ENCODE measurements at regions not wholly inside any gene's neighbourhood (a gene's known extent, or its start where the extent isn't known, plus 50 kb on each side); places are given as distances from the start of the nearest gene placed in this dataset.
A peak's percentile ranks its signal among the peaks of the same experiment; 100 is the strongest.
"Not testable (repeated sequence)": the region's sequence is repeated elsewhere in the genome, so short reads cannot be mapped to it uniquely, and the experiment has no call there.

DNA sequence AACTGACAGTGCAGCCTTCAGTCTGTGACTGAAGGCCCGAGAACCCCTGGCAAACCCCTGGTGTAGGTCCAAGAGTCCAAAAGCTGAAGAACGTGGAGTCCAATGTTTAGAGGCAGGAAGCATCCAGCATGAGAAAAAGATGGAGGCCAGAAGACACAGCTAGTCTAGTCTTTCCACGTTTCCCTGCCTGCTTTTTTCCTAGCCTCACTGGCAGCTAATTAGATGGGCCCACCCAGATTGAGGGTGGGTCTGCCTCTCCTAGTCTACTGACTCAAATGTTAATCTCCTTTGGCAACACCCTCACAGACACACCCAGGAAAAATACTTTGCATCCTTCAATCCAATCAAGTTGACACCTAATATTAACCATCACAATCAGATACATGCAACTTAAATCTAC lies 87.8 kb downstream of the TENT5D start:
- H3K36me3 ChIP-seq (replicated peaks; ENCODE audit: control insufficient read depth, insufficient read depth, low read length); H3K27me3 ChIP-seq (ENCODE audit: control insufficient read depth, insufficient read depth, low read length); H3K4me3 ChIP-seq (ENCODE audit: insufficient read depth, low read depth, low read length); DNase-seq: not testable (repeated sequence)

- no peaks in the 10 kb centered on the region for H3K36me3 ChIP-seq (replicated peaks; ENCODE audit: control insufficient read depth, insufficient read depth, low read length)
- DNase-seq: no peak
- no peaks in the 10 kb centered on the region for H3K27me3 ChIP-seq (ENCODE audit: control insufficient read depth, insufficient read depth, low read length)
- H3K4me3 ChIP-seq (ENCODE audit: insufficient read depth, low read depth, low read length): no peak overlapping the region
Measured at GRCh38 chrX:80511969-80512760, 91.9 kb downstream of the TENT5D start.

GRCh38 chrX:80512924-80513323 lies 92.7 kb downstream of the TENT5D start:
- Histone ChIP-seq H3K4me3 (ENCODE audit: insufficient read depth, low read depth, low read length) (no peak overlapping the region), H3K36me3 (replicated peaks; ENCODE audit: control insufficient read depth, insufficient read depth, low read length) (no peaks in the 10 kb centered on the region), H3K27me3 (ENCODE audit: control insufficient read depth, insufficient read depth, low read length) (no peaks in the 10 kb centered on the region)
- no peak for DNase-seq

GRCh38 chrX:80513625-80514024 lies 93.4 kb downstream of the TENT5D start:
- Histone ChIP-seq H3K4me3 (ENCODE audit: insufficient read depth, low read depth, low read length) (no peak overlapping the region), H3K36me3 (replicated peaks; ENCODE audit: control insufficient read depth, insufficient read depth, low read length) (no peaks in the 10 kb centered on the region), H3K27me3 (ENCODE audit: control insufficient read depth, insufficient read depth, low read length) (no peaks in the 10 kb centered on the region)
- DNase-seq: peak; percentile 2

DNA sequence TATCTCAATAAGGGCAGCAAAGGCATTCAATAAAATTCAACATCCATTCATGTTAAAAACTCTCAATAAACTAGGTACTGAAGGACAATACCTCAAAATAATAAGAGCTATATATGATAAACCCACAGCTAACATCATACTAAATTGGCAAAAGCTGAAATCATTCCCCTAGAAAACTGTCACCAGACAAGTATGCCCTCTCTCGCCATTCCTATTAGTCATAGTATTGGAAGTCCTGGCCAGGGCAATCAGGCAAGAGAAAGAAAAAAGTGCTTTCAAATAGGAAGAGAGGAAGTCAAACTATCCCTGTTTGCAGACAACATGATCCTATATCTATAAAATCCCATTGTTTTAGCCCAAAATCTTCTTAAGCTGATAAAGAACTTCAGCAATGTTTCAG lies 116.8 kb downstream of the TENT5D start:
- Histone ChIP-seq H3K4me3 (ENCODE audit: insufficient read depth, low read depth, low read length) (no peak overlapping the region), H3K27me3 (ENCODE audit: control insufficient read depth, insufficient read depth, low read length) (no peaks in the 10 kb centered on the region), H3K36me3 (replicated peaks; ENCODE audit: control insufficient read depth, insufficient read depth, low read length) (no peaks in the 10 kb centered on the region)
- DNase-seq: no peak

DNA sequence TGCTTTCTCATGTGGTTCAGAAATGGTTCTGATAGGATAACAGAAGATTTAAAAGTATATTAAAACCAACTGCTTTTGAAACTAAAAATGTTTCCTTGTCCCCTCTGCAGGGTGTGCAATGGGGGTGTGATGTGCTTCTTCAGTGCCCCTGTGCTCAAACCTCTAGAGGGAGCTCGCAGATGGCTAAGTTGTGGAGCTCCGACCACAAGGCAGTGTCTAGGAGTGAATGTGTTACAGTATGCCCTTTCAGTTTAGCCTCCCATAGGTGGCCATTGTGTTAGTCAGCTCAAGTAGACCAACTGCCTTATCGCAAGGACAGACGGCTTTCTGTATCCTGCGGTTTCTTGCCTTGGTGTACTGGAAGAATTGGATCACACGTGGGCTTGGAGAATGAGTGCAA lies 130.5 kb downstream of the TENT5D start:
- no peak for DNase-seq
- Histone ChIP-seq H3K36me3 (replicated peaks; ENCODE audit: control insufficient read depth, insufficient read depth, low read length) (no peaks in the 10 kb centered on the region), H3K4me3 (ENCODE audit: insufficient read depth, low read depth, low read length) (no peak overlapping the region), H3K27me3 (ENCODE audit: control insufficient read depth, insufficient read depth, low read length) (no peaks in the 10 kb centered on the region)

DNA sequence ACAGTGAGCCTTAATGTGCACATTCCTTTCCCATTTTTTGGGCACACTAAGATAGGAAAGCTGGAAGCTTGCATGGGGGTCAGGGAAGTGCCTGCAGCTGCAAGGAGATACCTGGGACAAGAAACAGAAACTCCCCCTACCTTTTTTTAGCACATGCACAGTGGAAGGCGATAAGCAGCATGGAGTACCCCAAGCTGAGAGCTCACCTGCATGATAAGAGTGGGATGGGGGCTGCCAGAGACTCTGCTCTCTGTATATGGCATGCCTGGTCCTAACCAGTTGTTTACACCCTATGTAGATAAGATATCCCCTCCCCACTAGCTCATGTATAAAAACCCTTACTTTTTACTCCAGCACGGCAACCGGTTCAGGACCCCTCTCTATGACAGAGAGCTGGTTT lies 135.9 kb downstream of the TENT5D start:
- H3K36me3 ChIP-seq (replicated peaks; ENCODE audit: control insufficient read depth, insufficient read depth, low read length): no peaks in the 10 kb centered on the region
- no peak for DNase-seq
- H3K27me3 ChIP-seq (ENCODE audit: control insufficient read depth, insufficient read depth, low read length): no peaks in the 10 kb centered on the region
- no peak overlapping the region for H3K4me3 ChIP-seq (ENCODE audit: insufficient read depth, low read depth, low read length)

- no peak for DNase-seq
- no peak overlapping the region for H3K4me3 ChIP-seq (ENCODE audit: insufficient read depth, low read depth, low read length)
- no peaks in the 10 kb centered on the region for H3K27me3 ChIP-seq (ENCODE audit: control insufficient read depth, insufficient read depth, low read length)
- H3K36me3 ChIP-seq (replicated peaks; ENCODE audit: control insufficient read depth, insufficient read depth, low read length): no peaks in the 10 kb centered on the region
Measured at GRCh38 chrX:80572636-80573035, 152.4 kb downstream of the TENT5D start.

- Histone ChIP-seq H3K27me3 (ENCODE audit: control insufficient read depth, insufficient read depth, low read length) (no peaks in the 10 kb centered on the region), H3K36me3 (replicated peaks; ENCODE audit: control insufficient read depth, insufficient read depth, low read length) (no peaks in the 10 kb centered on the region), H3K4me3 (ENCODE audit: insufficient read depth, low read depth, low read length) (no peak overlapping the region)
- no peak for DNase-seq
Measured at GRCh38 chrX:80573275-80573674, 153.0 kb downstream of the TENT5D start.

DNA sequence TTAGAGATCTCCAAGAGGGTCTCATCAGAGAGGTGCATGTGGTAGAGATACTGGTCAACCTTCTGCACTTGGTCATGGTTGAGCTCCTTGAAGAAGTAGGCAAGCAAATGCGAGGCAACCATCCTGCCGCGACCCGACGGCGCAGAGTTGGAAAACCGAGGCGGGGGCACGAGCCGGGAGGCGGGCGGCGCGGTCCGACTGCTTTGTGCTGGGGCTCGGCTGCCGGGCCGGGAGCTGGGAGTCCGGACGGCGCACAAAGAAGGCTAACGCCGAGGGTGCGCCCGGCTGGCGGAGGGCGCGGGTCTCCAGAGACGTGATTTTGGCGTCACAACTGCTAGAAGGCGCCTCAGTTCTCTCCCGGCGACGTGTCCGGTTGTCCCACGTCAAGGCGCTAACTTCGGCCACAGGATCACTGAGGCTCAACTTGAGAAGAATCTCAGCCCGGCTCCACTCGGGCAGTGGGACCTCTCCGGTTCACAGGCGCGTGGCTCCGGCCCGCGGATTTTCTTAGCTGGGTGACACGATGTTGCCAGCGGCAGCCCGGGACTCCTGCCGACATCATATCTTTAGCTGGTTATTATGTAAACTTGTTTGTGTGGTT lies 154.3 kb downstream of the TENT5D start:
- not testable (repeated sequence) for H3K27me3 ChIP-seq (ENCODE audit: control insufficient read depth, insufficient read depth, low read length); H3K36me3 ChIP-seq (replicated peaks; ENCODE audit: control insufficient read depth, insufficient read depth, low read length); DNase-seq; H3K4me3 ChIP-seq (ENCODE audit: insufficient read depth, low read depth, low read length)

- Histone ChIP-seq H3K27me3 (ENCODE audit: control insufficient read depth, insufficient read depth, low read length) (no peaks in the 10 kb centered on the region), H3K4me3 (ENCODE audit: insufficient read depth, low read depth, low read length) (no peak overlapping the region), H3K36me3 (replicated peaks; ENCODE audit: control insufficient read depth, insufficient read depth, low read length) (no peaks in the 10 kb centered on the region)
- no peak for DNase-seq
Measured at GRCh38 chrX:80576267-80576666, 156.0 kb downstream of the TENT5D start.

GRCh38 chrX:80576806-80577533 lies 156.7 kb downstream of the TENT5D start:
- DNase-seq: no peak
- Histone ChIP-seq H3K27me3 (ENCODE audit: control insufficient read depth, insufficient read depth, low read length) (no peaks in the 10 kb centered on the region), H3K36me3 (replicated peaks; ENCODE audit: control insufficient read depth, insufficient read depth, low read length) (no peaks in the 10 kb centered on the region)

GRCh38 chrX:80578517-80579105 lies 158.4 kb downstream of the TENT5D start:
- peak; percentile 33 for DNase-seq

More at GRCh38 chrX:80576806-80577533, 156.7 kb downstream of the TENT5D start:
- no peak overlapping the region for H3K4me3 ChIP-seq (ENCODE audit: insufficient read depth, low read depth, low read length)

DNA sequence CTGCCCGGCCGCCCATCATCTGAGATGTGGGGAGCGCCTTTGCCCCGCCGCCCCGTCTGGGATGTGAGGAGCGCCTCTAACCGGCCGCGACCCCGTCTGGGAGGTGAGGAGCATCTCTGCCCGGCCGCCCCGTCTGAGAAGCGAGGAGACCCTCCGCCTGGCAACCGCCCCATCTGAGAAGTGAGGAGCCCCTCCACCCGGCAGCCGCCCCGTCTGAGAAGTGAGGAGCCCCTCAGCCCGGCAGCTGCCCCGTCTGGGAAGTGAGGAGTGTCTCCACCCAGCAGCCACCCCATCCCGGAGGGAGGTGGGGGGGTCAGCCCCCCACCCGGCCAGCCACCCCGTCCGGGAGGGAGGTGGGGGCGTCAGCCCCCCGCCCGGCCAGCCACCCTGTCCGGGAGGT lies 170.7 kb downstream of the TENT5D start:
- DNase-seq; H3K36me3 ChIP-seq (replicated peaks; ENCODE audit: control insufficient read depth, insufficient read depth, low read length); H3K4me3 ChIP-seq (ENCODE audit: insufficient read depth, low read depth, low read length); H3K27me3 ChIP-seq (ENCODE audit: control insufficient read depth, insufficient read depth, low read length): not testable (repeated sequence)

More at GRCh38 chrX:80578517-80579105, 158.4 kb downstream of the TENT5D start:
- Histone ChIP-seq H3K4me3 (ENCODE audit: insufficient read depth, low read depth, low read length) (no peak overlapping the region), H3K36me3 (replicated peaks; ENCODE audit: control insufficient read depth, insufficient read depth, low read length) (no peaks in the 10 kb centered on the region), H3K27me3 (ENCODE audit: control insufficient read depth, insufficient read depth, low read length) (no peaks in the 10 kb centered on the region)

Data from H7 (cell line).